ENCODE measurements at regions not wholly inside any gene's neighbourhood (a gene's known extent, or its start where the extent isn't known, plus 50 kb on each side); places are given as distances from the start of the nearest gene placed in this dataset.

- DNase-seq, result no peak
These were observed 190.1 kb downstream of the SCP2D1 start for GRCh38 chr20:19003366-19004336.

- no peak for DNase-seq
These were observed 191.4 kb downstream of the SCP2D1 start for GRCh38 chr20:19004975-19005374.

GRCh38 chr20:19008497-19008896 lies 194.9 kb downstream of the SCP2D1 start:
- no peak for DNase-seq

- DNase-seq, result no peak
These were observed 195.6 kb downstream of the SCP2D1 start for GRCh38 chr20:19009081-19009688.

GRCh38 chr20:19012676-19013075 lies 199.1 kb downstream of the SCP2D1 start:
- DNase-seq, result no peak

- DNase-seq, result no peak
These were observed 198.5 kb upstream of the SLC24A3 start for GRCh38 chr20:19013907-19014306.

GRCh38 chr20:19015351-19016139 lies 196.9 kb upstream of the SLC24A3 start:
- DNase-seq, result no peak

GRCh38 chr20:19016140-19016497 lies 196.3 kb upstream of the SLC24A3 start:
- no peak for DNase-seq

GRCh38 chr20:19017104-19017690 lies 195.2 kb upstream of the SLC24A3 start:
- no peak for DNase-seq

GRCh38 chr20:19018881-19019280 lies 193.6 kb upstream of the SLC24A3 start:
- DNase-seq, result no peak

- no peak for DNase-seq
These were observed 192.6 kb upstream of the SLC24A3 start for GRCh38 chr20:19019734-19020364.

GRCh38 chr20:19021406-19022117 lies 190.9 kb upstream of the SLC24A3 start:
- DNase-seq, result no peak

GRCh38 chr20:19022118-19022575 lies 190.3 kb upstream of the SLC24A3 start:
- DNase-seq, result no peak

GRCh38 chr20:19022791-19023448 lies 189.5 kb upstream of the SLC24A3 start:
- DNase-seq, result no peak

GRCh38 chr20:19024296-19025035 lies 188.0 kb upstream of the SLC24A3 start:
- no peak for DNase-seq

- DNase-seq, result no peak
These were observed 186.9 kb upstream of the SLC24A3 start for GRCh38 chr20:19025430-19026120.

GRCh38 chr20:19026121-19026878 lies 186.1 kb upstream of the SLC24A3 start:
- DNase-seq, result no peak

- DNase-seq, result no peak
These were observed 185.4 kb upstream of the SLC24A3 start for GRCh38 chr20:19026901-19027644.

Data from activated gamma-delta T cell treated with Interleukin-2 at 50 U/mL for 16 hours (primary cell).